GM21576 (cell line): ENCODE measurements at regions not wholly inside any gene's neighbourhood (a gene's known extent, or its start where the extent isn't known, plus 50 kb on each side); places are given as distances from the start of the nearest gene placed in this dataset.
"Not testable (repeated sequence)": the region's sequence is repeated elsewhere in the genome, so short reads cannot be mapped to it uniquely, and the experiment has no call there.

Experiments
- ATAC-seq: cut with Tn5 transposase; IDR thresholded peaks from one replicate; pipeline ENCODE4 v1.9.1; 2021; ENCODE audit warnings: mild to moderate bottlenecking, moderate library complexity; ENCODE audit not compliant: unreplicated experiment

DNA sequence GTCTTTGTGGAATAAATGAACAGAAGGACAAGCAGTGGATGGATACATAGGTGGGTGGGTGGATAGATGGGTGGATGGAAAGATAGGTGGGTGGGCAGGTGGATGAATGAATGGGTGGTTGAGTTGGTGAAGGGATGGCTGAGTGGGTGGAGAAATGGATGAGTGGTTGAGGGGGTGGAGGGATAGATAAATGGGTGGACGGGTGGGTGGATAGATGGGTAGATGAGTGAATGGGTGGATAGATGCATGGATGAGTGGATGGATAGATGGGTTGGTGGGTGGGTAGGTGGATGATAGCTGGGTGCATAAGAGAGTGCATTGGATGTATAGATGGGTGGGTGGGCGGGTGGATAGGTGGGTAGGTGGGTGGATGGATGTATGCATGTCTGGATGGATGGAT lies 63.5 kb downstream of the UNC93B1 start:
- ATAC-seq: not testable (repeated sequence)

DNA sequence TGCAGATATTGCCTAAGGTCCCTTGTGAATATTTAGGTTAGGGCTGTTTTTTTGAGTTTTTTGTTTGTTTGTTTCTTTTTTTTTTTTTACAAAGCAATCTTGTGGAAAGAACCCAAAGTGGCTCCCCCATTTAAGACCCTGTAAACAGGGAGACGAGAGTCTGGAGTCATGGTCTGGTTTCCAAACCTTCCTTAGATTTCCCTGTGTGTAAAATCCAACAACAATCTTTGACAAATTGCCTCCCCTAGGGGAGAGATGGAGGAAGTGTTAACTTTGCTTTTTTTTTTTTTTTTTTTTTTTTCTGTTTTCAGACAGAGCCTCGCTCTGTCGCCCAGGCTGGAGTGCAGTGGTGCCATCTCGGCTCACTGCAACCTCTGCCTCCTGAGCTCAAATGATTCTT lies 64.9 kb downstream of the UNC93B1 start:
- not testable (repeated sequence) for ATAC-seq

DNA sequence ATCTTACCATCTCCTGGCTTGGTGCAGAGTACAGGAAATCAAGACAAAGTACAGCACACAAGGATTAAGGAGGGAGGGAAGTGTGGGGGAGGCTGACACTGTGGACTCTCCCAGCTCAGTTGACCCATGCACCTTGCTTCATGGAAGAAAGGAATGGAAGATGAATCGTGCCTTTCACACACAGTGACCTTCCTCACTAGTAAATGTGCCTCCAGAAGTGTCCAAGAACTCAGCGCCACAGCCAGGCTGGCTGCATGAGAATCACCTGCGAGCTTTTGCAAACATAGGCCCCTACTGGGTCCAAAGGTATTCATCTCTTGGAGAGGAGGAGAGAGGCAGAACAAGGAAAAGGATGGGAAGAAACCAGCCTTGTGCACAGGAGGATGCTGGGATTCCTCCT lies 65.5 kb downstream of the UNC93B1 start:
- not testable (repeated sequence) for ATAC-seq

DNA sequence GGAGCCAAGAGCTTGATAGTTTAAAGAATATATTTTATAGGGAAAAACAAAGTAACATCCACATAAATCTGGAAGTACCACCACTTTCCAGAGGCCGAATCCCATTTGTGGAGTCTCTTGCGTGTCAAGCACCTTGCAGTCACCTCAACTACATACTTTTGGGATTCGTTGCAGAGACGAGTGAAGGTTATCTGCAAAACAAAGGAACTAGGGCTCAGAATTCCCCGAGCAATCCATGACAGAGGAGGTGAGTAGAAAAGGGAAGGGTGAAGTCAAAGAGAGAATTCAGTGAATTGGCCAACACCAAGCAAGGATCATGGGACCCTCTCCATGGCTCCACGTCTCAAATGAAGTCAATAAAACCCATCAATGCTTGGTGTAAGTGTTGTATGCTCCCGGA lies 80.3 kb downstream of the UNC93B1 start:
- not testable (repeated sequence) for ATAC-seq

DNA sequence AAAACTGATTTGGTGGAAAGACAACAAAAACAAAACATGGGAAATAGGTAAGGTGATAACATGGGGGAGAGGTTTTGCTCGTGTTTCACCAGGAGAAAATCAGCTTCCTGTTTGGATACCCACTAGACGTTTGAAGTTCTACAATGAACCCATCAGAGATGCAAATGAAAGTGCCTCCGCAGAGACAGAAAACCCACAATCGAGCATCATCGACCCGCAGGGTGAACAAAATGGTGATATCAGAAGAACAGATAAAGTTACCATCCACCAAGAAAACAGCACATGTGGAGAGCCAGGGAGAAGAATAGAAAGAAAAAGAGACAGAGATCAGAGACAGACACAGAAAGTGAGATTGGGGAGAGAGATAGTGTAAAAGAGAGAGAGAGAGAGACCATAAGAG lies 83.4 kb downstream of the UNC93B1 start:
- not testable (repeated sequence) for ATAC-seq

DNA sequence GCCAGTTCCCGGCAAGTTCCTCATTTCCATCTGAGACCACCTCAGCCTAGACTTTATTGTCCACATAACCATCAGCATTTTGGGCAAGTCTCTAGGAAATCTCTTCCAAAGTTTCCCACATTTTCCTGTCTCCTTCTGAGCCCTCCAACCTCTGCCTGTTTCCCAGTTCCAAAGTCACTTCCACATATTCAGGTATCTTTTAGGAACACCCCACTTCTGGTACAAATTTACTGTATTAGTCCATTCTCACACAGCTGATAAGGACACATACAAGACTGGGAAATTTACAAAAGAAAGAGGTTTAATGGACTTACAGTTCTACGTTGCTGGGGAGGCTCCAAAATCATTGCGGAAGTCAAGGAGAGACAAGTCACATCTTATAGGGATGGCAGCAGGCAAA lies 91.7 kb downstream of the UNC93B1 start:
- not testable (repeated sequence) for ATAC-seq

DNA sequence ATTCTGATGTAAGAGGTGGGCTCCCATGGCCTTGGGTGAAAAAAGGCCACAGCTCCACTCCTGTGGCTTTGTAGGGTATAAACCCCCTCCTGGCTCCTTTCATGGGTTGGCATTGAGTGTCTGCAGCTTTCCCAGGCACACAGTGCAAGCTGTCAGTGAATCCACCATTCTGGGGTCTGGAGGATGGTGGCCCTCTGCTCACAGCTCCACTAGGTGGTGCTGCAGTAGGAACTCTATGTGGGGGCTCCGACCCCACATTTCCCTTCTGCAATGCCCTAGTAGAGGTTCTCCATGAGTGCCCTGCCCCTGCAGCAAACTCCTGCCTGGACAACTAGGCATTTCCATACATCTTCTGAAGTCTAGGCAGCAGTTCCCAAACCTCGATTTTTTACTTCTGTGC lies 92.7 kb downstream of the UNC93B1 start:
- ATAC-seq: not testable (repeated sequence)

DNA sequence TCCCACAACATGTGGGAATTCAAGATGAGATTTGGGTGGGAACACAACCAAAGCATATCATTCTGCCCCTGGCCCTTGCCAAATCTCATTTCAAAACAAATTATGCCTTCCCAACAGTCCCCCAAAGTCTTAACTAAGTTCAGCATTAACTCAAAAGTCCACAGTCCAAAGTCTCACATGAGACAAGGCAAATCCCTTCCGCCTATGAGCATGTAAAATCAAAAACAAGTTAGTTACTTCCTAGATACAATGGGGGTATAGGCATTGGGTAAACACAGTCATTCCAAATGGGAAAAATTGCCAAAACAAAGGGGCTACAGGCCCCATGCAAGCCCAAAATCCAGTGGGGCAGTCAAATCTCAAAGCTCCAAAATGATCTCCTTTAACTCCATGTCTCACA lies 93.1 kb downstream of the UNC93B1 start:
- ATAC-seq: not testable (repeated sequence)

DNA sequence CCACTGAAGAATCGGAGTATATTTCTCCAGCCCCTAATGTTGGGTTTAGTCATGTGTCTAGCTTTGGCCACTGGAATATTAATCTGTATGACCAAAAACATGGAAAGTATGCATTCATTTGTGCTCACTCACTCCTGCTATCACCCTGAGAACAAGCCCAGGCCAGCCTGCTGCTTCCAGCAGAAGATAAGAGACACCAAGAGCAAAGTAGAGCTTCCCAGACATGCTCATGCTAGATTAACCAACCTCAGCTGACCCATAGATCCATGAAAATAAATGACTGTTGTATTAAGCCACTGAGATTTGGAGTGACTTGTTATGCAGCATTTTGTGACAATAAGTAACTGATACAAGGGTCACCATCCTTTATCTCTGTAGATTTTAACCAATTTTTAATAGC lies 96.9 kb downstream of the UNC93B1 start:
- ATAC-seq: not testable (repeated sequence)

DNA sequence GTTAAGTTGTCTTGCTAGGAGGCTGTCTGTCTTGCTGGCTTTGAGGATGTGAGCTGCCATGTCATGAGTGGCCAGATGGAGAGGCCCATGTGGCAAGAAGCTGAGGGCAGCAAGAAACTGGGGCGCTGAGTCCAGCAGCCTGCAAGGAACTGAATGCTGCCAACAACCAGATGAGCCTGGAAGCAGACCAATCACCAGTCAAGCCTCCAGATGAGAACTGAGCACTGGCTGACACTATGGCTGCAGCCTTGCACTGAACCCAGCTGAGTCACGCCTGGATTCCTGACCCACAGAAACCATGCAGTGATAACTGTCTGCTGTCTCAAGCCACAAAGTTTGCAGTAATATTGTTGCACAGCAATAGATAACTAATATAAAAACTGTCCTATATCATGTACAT lies 104.4 kb downstream of the UNC93B1 start:
- not testable (repeated sequence) for ATAC-seq

DNA sequence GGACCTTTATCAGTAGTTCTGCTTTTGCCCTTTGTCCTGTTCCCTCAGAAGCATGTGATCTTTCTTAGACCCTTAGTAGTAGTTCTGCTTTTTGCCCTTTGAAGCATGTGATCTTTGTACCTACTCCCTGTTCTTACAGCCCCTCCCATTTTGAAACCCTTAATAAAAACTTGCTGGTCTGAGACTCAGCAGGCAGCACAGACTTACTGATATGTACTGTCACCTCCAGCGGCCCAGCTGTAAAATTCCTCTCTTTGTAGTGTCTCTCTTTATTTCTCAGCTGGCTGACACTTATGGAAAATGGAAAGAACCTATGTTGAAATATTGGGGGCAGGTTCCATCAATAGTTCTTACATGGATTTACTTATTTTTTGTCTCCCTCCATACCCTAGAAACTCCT lies 110.4 kb downstream of the UNC93B1 start:
- ATAC-seq: not testable (repeated sequence)

DNA sequence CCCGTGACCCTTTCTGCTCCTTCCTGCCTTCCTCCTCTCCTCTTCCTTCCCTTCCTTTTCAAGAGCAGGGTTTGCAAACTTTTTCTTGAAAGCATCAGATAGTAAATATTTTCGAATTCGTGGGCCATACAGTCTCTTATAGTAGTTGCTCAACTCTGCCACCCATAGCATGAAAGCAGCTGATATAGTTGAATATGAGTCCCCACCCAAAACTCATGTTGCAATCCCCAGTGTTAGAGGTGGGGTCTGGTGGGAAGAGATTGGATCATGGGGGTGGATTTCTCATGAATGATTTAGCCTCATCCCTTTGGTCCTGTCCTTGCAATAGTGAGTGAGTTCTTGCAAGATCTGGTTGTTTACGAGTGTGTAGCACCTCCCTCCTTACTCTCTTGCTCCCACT lies 114.3 kb downstream of the UNC93B1 start:
- ATAC-seq: not testable (repeated sequence)

DNA sequence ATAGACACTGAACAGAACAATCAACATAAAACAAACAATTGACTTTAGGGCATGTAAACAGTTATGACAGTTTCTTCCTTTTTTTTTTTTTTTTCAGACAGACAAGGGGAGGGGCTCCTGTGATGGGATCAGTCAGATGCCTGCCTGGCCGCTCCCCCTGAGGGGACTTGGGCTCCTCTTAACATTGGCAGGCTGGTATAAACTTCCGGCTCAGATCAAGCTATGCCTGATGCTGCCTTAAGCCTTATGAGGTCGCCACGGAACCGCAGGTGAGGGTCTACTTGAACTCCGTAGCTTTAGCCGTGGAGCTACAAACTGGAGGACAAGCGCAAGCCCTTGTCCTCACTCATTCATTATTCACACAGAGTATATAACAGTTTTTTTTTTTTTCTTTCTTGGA lies 115.8 kb downstream of the UNC93B1 start:
- not testable (repeated sequence) for ATAC-seq

DNA sequence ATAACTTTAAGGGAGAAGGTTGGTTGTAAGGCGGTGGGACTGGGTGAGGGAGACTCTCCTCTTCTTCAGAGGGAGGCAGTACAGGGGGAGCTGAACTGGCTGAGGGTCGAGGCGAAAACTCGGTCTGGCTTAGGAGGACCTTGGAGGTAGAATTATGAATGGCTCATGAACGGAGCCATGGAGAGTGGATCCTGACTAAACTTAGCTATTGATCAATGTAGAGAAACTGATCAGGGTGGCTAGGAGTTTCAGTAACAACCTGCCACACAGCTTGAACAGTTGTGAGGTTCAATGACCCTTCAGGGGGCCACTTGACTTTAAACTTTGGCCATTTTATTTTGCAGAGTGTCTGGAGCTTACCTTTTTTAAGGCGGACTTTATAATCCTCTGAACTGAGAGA lies 117.2 kb downstream of the UNC93B1 start:
- not testable (repeated sequence) for ATAC-seq

DNA sequence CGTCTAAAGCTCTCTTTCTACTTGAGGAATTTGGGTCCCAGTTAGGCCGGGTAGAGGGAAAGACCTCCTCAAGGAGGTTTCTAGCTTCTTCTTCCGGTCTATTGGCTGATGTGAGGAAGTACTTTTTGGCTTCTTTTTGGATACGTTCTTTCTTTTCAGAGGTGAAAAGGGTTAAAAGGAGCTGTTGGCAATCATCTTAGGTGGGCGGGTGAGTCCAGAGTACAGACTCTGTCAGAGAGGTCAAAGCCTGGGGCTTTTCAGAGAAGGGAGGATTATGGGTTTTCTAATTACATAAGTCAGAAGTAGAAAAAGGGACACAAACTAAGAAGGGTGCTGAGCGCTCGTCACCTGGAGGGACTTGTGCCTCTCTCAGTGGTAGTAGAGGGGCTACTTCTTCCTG lies 117.7 kb downstream of the UNC93B1 start:
- ATAC-seq: not testable (repeated sequence)

DNA sequence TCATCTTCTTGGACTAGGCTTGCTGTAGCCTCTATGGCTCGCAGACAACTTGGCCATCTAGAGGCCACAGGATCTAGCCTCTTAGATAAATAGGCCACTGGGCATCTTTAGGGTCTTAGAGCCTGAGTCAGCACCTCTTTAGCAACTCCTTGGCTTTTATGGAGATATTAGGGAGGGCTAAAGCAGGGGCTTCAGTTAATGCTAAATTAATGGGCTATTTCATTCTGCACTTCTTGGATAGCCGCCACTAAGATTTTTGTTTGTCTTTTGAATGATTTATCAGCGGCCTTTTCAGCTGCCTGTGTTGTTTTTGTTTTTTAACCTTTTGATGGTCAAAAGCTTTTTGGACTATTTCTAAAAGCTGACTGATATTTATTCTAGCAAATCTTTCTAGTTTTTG lies 118.3 kb downstream of the UNC93B1 start:
- ATAC-seq: not testable (repeated sequence)

DNA sequence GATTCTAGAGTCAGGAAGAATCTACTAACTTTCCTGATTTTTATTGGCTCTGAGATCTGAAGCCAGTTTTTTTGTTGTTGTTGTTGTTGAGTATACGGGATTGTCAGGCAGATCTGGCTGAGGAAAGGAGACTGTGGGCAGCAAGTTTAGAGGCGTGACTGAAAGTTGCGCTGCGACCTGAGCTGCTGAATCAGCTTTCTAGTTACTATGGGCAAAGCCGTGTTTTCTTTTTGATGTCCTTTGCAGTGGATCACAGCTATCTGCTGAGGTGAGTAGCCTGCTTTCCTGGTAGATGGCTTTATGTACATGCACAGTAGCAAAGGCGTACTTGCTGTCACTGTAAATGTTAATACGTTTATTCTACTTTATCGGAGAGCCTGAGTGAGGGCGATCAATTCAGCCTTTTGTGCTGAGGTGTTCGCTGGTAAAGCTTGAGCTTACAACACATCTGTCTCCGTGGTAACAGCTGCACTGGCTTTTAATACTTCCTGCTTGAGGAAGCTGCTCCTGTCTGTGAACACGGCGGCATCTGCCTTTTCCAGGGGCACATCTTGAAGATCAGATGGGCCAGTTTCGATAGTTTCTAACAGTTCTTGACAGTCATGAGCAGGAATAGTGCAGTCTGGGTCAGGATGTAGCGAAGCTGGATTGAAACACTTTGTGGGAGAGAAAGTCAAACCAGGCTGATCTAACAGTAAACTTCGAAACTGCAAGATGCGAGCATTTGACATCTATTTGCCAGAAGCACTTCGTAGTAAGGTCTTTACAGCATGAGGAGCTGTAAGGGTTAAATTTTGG lies 118.9 kb downstream of the UNC93B1 start:
- not testable (repeated sequence) for ATAC-seq

DNA sequence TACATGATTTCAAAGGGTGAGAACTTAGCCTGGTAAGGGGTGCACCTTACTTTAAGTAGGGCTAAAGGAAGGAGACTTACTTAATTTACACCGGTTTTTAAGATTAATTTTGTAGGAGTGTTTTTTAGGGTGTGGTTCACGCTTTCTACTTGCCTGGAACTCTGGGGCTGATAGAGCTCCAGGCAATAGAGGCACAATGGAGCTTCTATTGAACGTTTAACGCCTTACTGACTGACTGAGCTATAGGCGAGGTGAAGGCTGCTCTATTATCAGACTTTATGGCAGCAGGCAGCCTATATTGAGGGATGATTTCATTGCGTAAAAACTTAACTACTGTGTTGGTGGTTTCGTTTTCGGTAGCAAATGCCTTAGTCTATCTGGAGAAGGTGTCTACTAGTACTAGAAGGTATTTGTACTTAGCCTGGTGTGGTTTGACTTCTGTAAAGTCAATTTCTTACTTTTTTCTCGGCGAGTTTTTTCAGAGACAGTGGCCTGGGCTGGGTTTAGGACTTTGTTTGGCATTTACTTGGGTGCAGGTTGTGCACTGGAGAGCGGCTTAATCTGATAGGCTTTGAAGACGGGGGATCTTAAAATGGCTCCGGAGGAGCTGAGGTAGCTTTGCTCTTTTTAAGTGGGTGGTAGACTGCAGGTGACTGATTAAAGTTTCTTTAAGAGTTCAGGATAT lies 119.7 kb downstream of the UNC93B1 start:
- not testable (repeated sequence) for ATAC-seq

DNA sequence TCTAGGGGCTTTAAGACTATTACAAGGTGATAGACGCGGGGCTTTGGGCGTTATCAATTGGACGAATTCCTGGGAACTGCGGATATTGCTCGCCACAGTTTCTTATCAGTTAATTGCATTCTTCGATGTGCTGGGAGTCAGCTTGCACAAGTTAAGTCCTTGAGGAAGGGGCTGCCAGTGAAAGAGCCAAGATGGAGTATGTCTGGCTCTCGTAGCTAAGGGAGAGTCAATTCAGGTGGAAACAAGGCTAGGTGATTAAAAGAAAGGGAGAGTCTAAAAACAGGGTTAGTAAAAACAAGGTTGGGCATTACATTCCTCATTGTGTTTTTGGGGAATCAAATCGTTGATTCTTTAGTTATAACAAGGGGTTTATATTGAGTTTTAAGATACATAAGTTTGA lies 121.6 kb downstream of the UNC93B1 start:
- not testable (repeated sequence) for ATAC-seq

DNA sequence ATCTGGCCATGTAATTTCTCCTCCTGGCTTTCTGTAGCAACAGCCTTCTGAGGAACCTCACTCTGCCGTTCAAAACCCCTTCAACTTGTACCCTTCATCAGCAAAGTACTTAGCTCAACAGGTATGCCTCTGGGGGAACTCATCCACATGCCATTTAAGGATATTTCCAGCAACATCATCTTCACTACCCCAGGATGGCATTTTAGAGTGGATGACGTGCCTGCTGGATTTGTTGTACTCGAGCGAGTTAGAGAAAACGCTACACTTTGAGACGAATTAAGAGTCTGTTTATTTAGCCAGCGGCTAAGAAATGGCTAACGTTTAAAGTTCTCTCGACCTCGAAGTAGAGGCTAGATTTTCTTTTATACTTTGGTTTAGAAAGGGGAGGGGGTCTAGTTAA lies 122.1 kb downstream of the UNC93B1 start:
- not testable (repeated sequence) for ATAC-seq

DNA sequence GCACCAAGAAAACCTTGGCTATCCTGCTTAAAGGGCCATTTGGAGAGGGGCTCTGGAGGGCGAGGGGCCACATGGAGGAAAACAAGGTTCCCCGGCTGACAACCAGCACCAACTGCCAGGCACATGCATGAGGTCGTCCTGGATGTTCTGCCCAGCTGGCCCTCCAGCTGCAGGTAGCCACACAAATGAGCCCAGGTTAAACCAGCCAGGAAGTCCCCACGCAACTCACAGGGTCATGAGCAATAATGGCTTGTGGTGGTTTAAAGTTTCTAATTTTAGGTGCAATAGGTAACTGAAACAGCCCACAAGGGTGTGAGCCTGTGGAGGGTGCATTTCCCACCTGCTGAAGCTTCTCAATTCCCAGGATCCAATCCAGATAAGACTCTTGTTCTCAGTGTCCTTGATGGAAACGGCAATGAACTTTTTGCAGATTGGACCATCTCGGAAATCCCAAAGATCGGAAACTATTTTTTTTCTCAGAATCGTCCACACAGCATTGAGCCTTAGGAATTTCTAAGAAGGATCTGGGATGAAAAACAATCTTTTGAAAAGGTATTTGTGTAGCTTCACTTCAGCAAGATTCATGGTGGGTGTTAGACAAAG lies 123.2 kb downstream of the UNC93B1 start:
- ATAC-seq: not testable (repeated sequence)

DNA sequence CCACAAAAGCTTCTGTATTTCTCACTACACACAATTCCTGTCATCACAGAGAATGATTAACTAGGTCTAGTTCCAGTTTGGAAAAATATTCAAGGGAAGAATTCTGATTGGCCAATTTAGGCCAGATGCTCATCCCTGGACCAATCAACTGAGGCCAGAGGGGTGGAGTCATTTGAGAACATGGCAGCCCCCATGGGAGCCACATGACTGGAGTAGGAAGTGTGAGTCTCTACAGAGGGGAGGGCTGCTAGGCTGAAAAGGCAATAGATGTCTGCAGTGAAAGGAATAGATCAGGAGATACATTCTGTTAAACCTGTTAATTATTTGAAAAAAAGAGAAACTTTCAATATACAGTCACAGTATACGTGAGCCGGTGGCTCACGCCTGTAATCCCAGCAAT lies 125.2 kb downstream of the UNC93B1 start:
- ATAC-seq: not testable (repeated sequence)
